ENCODE measurements at regions not wholly inside any gene's neighbourhood (a gene's known extent, or its start where the extent isn't known, plus 50 kb on each side); places are given as distances from the start of the nearest gene placed in this dataset.

- TF ChIP-seq EP300 (IDR thresholded peaks at IDR 0.05): no peak
- TF ChIP-seq, protein P1, sequence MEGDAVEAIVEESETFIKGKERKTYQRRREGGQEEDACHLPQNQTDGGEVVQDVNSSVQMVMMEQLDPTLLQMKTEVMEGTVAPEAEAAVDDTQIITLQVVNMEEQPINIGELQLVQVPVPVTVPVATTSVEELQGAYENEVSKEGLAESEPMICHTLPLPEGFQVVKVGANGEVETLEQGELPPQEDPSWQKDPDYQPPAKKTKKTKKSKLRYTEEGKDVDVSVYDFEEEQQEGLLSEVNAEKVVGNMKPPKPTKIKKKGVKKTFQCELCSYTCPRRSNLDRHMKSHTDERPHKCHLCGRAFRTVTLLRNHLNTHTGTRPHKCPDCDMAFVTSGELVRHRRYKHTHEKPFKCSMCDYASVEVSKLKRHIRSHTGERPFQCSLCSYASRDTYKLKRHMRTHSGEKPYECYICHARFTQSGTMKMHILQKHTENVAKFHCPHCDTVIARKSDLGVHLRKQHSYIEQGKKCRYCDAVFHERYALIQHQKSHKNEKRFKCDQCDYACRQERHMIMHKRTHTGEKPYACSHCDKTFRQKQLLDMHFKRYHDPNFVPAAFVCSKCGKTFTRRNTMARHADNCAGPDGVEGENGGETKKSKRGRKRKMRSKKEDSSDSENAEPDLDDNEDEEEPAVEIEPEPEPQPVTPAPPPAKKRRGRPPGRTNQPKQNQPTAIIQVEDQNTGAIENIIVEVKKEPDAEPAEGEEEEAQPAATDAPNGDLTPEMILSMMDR (IDR thresholded peaks at IDR 0.05): no peak
Observed at GRCh38 chr7:70893971-70894715, 237.8 kb upstream of the GALNT17 start.
